ENCODE measurements at regions not wholly inside any gene's neighbourhood (a gene's known extent, or its start where the extent isn't known, plus 50 kb on each side); places are given as distances from the start of the nearest gene placed in this dataset.
"Not testable (repeated sequence)": the region's sequence is repeated elsewhere in the genome, so short reads cannot be mapped to it uniquely, and the experiment has no call there.

- no peak overlapping the region for H3K4me3 ChIP-seq
- WGBS, 2 donors: 47 to 65% methylated on average over 3 of the region's 3 CpGs
- DNase-seq (no peak), ATAC-seq (no peak)
- H3K36me3 ChIP-seq (replicated peaks in 1 of 2; ENCODE audit: insufficient read depth in 1 of 2, low read depth in 2 of 2): no peaks in the 10 kb centered on the region
- H3K4me1 ChIP-seq: no peaks in the 10 kb centered on the region
- no peaks in the 10 kb centered on the region for H3K9me3 ChIP-seq
- no peak for TF ChIP-seq POLR2A (IDR thresholded peaks at IDR 0.05)
- TF ChIP-seq, protein P1, sequence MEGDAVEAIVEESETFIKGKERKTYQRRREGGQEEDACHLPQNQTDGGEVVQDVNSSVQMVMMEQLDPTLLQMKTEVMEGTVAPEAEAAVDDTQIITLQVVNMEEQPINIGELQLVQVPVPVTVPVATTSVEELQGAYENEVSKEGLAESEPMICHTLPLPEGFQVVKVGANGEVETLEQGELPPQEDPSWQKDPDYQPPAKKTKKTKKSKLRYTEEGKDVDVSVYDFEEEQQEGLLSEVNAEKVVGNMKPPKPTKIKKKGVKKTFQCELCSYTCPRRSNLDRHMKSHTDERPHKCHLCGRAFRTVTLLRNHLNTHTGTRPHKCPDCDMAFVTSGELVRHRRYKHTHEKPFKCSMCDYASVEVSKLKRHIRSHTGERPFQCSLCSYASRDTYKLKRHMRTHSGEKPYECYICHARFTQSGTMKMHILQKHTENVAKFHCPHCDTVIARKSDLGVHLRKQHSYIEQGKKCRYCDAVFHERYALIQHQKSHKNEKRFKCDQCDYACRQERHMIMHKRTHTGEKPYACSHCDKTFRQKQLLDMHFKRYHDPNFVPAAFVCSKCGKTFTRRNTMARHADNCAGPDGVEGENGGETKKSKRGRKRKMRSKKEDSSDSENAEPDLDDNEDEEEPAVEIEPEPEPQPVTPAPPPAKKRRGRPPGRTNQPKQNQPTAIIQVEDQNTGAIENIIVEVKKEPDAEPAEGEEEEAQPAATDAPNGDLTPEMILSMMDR (IDR thresholded peaks at IDR 0.05): no peak
- no peaks in the 10 kb centered on the region for H3K27me3 ChIP-seq
- intact Hi-C loops (cut with DNase I): no loop called here
- no peak overlapping the region for H3K27ac ChIP-seq
These were observed 226.3 kb downstream of the MREG start for GRCh38 chr2:215787025-215787424.

GRCh38 chr2:215784371-215784783 is 229.0 kb downstream of the MREG start:
- Histone ChIP-seq H3K4me1 (no peaks in the 10 kb centered on the region), H3K36me3 (replicated peaks in 1 of 2; ENCODE audit: insufficient read depth in 1 of 2, low read depth in 2 of 2) (no peaks in the 10 kb centered on the region), H3K4me3 (no peak overlapping the region), H3K27ac (no peak overlapping the region), H3K27me3 (no peaks in the 10 kb centered on the region), H3K9me3 (no peaks in the 10 kb centered on the region)
- TF ChIP-seq POLR2A (IDR thresholded peaks at IDR 0.05): no peak
- TF ChIP-seq, protein P1 (IDR thresholded peaks at IDR 0.05): no peak
- intact Hi-C loops (cut with DNase I): no loop called here
- no peak for DNase-seq
- no peak for ATAC-seq
- WGBS, 2 donors: 38 to 43% methylated on average over 3 of the region's 3 CpGs

DNA sequence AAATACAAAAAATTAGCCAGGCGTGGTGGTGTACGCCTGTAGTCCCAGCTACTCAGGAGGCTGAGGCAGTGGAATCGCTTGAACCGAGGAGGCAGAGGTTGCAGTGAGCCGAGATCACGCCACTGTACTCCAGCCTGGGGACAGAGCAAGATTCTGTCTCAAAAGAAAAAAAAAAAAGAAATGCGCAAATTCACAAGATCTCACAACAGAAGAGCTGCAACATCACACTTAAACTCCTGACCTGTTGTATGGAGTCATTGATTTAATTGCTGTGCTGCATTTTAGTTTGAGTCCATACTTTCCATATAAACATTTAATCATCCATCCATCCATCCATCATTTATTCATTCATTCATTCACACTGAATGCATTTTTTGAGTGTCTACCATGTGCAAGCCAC is 229.7 kb downstream of the MREG start:
- H3K27ac ChIP-seq; intact Hi-C loops (cut with DNase I); H3K4me1 ChIP-seq; H3K27me3 ChIP-seq; H3K9me3 ChIP-seq; DNase-seq; ATAC-seq; H3K4me3 ChIP-seq; H3K36me3 ChIP-seq (replicated peaks in 1 of 2; ENCODE audit: insufficient read depth in 1 of 2, low read depth in 2 of 2): not testable (repeated sequence)
- WGBS, 2 donors: 89 to 92% methylated on average over 7 of the region's 7 CpGs

GRCh38 chr2:215782965-215783364 is 230.4 kb downstream of the MREG start:
- Histone ChIP-seq H3K27ac (no peak overlapping the region), H3K36me3 (replicated peaks in 1 of 2; ENCODE audit: insufficient read depth in 1 of 2, low read depth in 2 of 2) (no peaks in the 10 kb centered on the region), H3K4me3 (no peak overlapping the region), H3K4me1 (no peaks in the 10 kb centered on the region), H3K9me3 (no peaks in the 10 kb centered on the region), H3K27me3 (no peaks in the 10 kb centered on the region)
- TF ChIP-seq, protein P1 (IDR thresholded peaks at IDR 0.05): no peak
- TF ChIP-seq POLR2A (IDR thresholded peaks at IDR 0.05): no peak
- no peak for DNase-seq
- ATAC-seq: no peak
- intact Hi-C loops (cut with DNase I): no loop called here
- WGBS, 2 donors: 89 to 90% methylated on average over 2 of the region's 2 CpGs

GRCh38 chr2:215782295-215782694 is 231.1 kb downstream of the MREG start:
- DNase-seq (no peak), ATAC-seq (no peak)
- H3K27me3 ChIP-seq: no peaks in the 10 kb centered on the region
- intact Hi-C loops (cut with DNase I): no loop called here
- TF ChIP-seq, protein P1 (IDR thresholded peaks at IDR 0.05): no peak
- TF ChIP-seq POLR2A (IDR thresholded peaks at IDR 0.05): no peak
- H3K4me1 ChIP-seq: no peaks in the 10 kb centered on the region
- no peak overlapping the region for H3K27ac ChIP-seq
- H3K36me3 ChIP-seq (replicated peaks in 1 of 2; ENCODE audit: insufficient read depth in 1 of 2, low read depth in 2 of 2): no peaks in the 10 kb centered on the region
- no peak overlapping the region for H3K4me3 ChIP-seq
- H3K9me3 ChIP-seq: no peaks in the 10 kb centered on the region
- 89 to 90% methylated on average over 1 of the region's 1 CpG for WGBS, 2 donors

Data from body of pancreas (tissue), 4 donors.